22Rv1 (cell line): ENCODE measurements at regions not wholly inside any gene's neighbourhood (a gene's known extent, or its start where the extent isn't known, plus 50 kb on each side); places are given as distances from the start of the nearest gene placed in this dataset.
"Not testable (repeated sequence)": the region's sequence is repeated elsewhere in the genome, so short reads cannot be mapped to it uniquely, and the experiment has no call there.

ENCODE experiments used
- ZFX ChIP-seq: fragments of 450-650 bp; IDR thresholded peaks from 2 replicates; pipeline ENCODE4 v1.6.1; 2017; ENCODE audit warnings: antibody characterized with exemption, borderline replicate concordance
- TF ChIP-seq, protein P1 (sequence below): fragments of 450-650 bp; IDR thresholded peaks from 2 replicates; pipeline ENCODE4 v1.5.1; 2017; ENCODE audit warnings: mild to moderate bottlenecking

DNA sequence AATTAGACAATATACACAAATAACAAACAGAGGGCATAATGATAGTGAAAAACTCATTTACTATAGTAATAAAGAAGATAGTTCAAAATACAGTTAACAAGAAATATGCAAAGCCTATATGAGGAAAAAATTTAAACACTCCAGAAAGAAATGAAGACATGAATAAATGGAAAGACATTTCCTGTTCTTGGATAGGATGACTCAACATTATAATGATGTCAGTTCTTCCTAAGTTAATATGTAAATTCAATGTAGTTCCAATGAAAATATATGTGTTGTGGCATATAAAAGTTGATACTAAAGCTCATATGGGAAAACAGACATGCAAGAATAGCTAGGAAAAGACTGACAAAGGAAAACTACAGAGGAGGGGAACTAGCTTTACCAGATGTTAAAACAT lies 63.5 kb downstream of the SYT15B start:
- TF ChIP-seq, protein P1, sequence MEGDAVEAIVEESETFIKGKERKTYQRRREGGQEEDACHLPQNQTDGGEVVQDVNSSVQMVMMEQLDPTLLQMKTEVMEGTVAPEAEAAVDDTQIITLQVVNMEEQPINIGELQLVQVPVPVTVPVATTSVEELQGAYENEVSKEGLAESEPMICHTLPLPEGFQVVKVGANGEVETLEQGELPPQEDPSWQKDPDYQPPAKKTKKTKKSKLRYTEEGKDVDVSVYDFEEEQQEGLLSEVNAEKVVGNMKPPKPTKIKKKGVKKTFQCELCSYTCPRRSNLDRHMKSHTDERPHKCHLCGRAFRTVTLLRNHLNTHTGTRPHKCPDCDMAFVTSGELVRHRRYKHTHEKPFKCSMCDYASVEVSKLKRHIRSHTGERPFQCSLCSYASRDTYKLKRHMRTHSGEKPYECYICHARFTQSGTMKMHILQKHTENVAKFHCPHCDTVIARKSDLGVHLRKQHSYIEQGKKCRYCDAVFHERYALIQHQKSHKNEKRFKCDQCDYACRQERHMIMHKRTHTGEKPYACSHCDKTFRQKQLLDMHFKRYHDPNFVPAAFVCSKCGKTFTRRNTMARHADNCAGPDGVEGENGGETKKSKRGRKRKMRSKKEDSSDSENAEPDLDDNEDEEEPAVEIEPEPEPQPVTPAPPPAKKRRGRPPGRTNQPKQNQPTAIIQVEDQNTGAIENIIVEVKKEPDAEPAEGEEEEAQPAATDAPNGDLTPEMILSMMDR, result not testable (repeated sequence)
- TF ChIP-seq ZFX, result not testable (repeated sequence)
